ENCODE measurements at regions not wholly inside any gene's neighbourhood (a gene's known extent, or its start where the extent isn't known, plus 50 kb on each side); places are given as distances from the start of the nearest gene placed in this dataset.
A peak's percentile ranks its signal among the peaks of the same experiment; 100 is the strongest.
"Not testable (repeated sequence)": the region's sequence is repeated elsewhere in the genome, so short reads cannot be mapped to it uniquely, and the experiment has no call there.

DNA sequence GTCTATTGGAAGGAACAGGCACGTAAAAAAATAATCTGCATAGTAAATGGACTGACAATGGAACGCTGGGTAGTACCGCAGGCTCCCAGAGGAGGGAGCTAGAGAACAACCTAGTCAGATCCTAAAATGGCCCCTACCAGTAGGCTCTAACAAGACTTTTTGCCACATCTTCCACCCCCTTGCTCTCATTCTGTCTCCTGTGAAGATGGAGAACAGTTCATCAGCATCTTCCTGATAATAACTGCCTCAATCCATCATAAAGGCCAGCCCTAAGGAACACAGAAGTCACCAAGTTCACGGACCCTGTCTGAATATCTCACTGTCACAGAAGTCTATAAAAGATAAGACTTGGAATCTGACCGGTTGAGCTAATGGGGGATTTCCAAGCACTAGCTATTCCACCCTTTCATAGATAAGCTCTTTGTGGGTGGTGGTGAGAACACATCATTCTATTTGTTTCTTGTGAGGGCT lies 133.4 kb downstream of the SLC1A3 start:
- DNase-seq (ENCODE audit: low spot score): peak; percentile 68

DNA sequence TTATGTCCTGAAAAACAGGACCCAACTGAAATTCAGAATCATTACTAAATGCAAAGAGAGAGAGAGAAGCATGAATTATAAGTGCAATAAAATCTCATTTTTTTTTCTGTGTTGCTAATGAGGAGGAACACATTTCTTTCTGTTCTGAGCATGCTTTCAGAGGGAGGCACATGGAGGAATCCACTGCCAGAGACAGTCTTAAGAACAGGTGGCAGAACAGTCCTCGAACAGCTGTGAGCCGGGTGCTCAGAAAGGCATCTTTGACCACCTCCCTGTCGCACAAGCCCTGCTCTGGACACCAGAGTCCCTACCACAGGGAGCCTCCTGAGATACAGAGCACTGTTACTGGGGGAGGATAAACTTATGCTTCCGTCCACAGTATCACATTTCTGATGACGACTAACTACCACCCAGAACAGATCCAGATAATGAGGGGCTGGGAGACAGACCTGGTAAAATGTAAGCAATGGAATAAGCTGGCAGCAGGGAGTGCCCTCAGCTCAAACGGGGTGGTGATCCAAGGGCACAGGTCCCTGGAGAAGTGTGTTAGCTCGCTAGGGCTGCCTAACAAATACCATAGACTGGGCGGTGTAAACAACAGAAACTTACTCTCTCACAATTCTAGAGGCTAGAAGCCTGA lies 134.0 kb downstream of the SLC1A3 start:
- no peak for DNase-seq (ENCODE audit: low spot score)

DNA sequence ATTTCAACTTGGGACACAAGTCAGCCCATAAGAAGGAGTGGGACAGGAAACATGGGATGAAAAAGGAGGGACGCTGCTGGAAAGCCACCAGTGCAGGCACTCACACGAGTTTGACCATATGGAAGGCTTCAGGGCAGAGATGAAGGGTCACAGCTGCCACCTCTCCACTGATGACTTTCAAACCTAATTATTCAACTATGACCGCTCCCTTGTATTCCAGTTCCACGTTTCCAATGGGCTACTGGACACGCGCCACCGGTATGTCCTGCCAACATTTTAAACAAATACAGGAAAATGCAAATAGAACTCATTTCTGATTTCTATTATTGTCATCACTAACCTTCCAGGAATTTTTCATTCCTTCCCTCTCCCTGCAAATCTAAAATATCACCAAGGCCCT lies 134.7 kb downstream of the SLC1A3 start:
- DNase-seq (ENCODE audit: low spot score): no peak

DNA sequence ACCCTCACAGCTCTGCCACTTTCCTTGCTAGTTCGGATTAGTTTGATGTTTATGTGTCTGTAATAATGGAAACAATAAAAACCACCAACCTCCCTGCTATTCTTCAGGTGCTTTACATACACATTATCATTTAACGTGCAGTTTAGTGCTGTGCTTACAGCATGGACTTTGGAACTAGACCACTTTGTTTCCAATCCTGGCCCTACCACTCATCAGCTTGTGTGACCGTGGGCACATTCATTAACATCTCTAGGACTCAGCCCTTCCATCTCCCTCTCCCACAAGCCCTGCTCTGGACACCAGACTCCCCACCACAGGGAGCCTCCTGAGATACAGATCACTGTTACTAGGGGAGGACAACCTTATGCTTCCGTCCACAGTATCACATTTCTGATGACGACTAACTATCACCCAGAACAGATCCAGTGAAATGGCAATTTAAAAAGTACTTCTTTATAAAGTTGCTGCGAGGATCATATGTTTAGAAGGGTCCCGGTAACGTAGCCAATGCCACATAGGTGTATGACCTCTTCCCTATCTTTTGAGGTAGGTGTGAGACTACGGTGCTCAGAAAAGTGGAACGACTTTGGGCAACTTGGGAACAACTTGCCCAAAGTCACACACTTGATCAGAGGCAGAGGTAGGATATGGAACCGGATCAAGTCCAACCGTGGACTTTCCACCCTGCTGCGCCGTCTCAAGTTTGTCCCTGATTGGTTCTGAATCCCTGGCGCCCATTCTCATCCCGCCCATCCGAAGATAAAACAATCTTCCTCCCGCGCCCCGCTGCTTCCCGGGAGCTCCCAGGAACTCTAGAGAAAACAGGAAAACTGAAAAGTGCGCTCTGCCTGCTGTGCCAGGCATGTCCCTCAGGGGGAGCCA lies 132.4 kb upstream of the NIPBL start:
- DNase-seq (ENCODE audit: low spot score): no peak

DNA sequence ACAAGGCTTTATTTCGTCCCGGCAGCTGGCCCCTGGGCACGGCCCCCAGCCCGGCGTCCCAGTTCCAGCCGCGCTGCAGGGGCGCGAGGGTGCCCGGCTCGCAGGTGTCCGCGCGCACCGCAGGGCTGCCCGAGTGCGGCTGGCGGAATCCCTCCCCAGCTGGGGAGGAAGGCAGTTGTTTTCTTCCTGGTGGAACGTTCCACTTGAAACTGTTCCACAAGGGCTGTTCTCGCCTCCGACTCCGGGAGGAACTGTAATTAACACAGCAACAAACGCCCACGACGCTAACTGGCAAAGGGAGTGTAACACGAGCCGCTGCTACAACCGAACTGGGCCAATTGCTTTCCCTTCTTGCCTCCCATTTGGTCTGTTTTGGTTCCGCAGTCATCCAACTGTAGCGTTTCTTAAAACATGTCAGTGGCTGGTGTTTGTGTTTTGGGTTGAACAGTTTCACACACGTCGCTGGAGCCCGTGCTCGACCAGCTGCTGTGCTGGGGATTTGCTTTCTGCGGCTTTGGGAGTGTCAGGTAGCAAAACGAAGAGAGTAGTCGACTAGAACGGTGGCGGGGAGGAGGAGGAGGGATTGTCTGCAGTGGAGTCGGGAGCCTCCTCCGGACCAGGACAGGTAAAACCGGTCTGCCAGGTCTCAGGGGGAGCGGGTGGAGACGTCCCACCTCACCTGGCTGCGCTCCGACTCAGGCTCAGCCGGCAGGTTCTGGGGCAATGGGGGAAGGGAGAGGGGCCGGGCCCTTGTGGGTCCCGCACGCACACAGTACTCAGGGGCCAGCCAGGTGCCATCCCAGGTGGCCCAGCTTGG lies 131.6 kb upstream of the NIPBL start:
- DNase-seq (ENCODE audit: low spot score): peak; percentile 92

DNA sequence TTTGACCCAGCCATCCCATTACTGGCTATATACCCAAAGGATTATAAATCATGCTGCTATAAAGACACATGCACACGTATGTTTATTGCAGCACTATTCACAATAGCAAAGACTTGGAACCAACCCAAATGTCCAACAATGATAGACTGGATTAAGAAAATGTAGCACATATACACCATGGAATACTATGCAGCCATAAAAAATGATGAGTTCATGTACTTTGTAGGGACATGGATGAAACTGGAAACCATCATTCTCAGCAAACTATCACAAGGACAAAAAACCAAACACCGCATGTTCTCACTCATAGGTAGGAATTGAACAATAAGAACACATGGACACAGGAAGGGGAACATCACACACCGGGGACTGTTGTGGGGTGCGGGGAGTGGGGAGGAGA lies 128.8 kb upstream of the NIPBL start:
- DNase-seq (ENCODE audit: low spot score): not testable (repeated sequence)

DNA sequence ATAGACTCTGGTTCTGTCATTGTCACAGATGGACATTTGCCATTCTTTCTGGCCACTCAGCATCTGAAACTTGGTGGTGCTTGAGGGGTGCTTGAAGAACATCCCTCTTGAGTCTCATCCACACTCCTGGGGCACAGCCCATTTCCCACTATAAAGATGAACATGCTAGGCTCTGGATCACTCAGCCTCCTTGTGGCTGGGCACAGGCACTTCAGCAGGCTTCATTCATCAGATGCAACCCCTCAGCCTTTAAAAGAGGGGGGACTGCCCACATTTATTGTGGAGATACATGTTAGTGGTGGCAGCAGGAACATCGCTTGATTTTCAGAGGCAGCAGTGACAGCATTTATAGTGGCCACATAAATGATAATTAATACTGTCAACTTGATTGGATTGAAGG lies 124.7 kb upstream of the NIPBL start:
- DNase-seq (ENCODE audit: low spot score): peak; percentile 38

DNA sequence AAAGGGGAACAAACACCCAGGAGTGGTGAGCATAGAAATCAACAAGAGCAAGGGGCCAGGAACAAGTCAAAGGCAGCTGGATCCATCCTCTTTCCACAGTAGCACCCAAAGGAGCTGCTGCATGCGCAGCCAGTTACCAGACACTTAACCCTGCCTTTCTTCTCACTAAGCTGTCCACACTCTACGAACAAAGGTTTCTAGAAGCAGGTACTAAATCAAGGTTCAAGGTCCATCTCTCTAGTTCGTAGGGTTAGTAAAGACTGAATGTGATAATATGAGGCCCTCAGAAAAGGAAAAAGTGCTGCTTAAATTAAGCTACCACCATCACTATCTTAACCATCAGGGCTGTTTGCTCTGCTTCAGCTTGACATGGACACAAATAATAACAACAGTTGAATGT lies 121.2 kb upstream of the NIPBL start:
- DNase-seq (ENCODE audit: low spot score): no peak

DNA sequence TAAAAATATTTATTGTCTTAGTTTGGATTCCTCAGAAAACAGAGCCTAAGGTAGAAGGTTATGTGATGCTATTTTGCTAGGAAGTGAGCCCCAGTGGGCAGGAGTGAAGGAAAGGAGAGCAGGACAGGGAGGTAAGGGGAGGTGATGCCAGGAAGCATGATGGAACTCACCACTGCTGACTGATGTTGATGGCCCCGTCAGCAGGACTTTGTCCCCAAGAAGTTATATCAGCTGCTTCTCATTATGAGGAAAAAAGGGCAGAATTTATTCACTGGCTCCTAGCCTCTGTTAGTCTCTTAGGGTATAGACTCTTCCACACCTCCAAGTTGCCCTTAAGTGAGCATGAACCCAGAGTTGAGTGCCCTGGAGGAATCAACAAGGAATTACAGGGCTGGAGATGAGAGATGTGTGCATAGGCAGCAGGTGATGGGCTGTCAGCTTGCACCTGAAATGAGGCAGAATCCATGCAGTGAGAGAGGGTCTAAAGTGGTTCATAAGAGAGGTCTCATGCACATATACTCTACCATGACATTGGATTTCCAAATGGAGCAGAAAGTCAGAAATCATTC lies 120.6 kb upstream of the NIPBL start:
- no peak for DNase-seq (ENCODE audit: low spot score)

DNA sequence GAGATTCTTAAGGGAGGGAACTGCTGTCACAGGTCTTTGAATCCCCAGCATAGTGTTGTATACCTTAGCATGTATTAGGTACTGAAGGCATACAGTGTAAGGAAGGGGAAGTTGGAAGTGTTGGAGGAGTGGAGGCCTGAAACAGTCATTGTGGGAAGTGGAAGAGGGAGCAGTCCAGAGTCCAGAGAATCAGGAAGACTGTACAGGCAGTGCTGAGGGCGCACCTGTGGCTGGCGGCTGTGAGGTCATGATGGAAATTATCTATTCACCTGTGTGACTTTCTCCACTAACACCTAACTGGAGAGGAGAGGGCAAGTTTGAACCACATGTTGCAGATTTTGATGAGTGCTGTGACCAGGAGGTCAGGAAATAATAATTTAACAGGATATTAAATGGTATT lies 119.7 kb upstream of the NIPBL start:
- no peak for DNase-seq (ENCODE audit: low spot score)

DNA sequence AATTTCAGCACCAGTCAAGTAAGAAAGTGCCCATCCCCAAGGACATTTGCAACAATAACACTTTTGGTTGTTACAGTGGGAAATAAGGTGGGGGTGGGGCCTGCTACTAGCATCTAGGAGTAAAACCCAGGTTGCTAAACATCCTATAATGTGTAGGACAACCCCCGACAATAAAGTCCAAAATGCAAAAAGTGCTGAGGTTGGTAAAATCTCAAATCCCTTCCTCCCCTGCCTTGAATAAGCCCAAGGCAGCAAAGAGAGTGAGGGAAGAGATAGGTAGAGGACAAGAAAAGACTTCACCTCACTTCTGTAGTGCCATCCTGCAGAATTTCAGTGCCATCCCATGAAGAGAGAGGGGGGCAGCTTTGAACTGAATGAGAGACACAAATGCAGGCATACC lies 117.5 kb upstream of the NIPBL start:
- no peak for DNase-seq (ENCODE audit: low spot score)

DNA sequence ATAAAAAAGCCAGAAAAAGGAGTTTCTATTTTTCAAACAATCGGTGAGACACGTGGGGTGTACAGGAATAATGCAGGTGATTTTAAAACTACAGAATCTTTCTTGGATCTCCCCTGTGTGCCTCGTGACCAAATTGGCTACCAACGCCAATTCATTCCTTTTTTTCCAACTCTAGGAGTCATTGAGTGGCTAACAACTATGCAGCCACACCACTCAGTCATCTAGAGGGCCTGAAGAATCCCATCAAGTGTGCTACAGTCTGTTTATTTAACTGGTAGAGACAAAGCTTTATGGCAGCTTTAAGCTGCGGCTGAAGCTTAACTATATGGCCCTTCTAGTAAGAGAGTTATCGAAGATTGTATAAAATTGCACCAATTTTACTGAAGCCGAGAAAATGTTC lies 113.1 kb upstream of the NIPBL start:
- DNase-seq (ENCODE audit: low spot score): no peak

DNA sequence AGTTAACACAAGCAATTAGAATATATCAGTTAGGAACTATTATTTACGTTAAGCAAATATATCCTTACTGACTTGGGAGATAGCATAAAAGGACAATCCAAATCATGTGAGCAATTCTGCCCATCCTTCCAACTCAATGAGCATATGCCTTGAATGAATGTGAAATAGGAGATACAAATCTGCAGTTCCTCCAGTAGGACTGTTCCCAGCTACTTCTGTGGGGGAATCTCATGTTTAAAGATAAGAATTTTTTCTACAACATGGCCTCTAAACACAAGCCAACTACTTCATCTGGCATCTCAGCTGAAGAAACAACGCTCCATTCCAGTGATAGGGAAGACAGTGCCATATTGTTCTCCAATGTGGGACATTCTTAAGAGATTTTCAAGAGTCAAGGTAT lies 110.7 kb upstream of the NIPBL start:
- no peak for DNase-seq (ENCODE audit: low spot score)

DNA sequence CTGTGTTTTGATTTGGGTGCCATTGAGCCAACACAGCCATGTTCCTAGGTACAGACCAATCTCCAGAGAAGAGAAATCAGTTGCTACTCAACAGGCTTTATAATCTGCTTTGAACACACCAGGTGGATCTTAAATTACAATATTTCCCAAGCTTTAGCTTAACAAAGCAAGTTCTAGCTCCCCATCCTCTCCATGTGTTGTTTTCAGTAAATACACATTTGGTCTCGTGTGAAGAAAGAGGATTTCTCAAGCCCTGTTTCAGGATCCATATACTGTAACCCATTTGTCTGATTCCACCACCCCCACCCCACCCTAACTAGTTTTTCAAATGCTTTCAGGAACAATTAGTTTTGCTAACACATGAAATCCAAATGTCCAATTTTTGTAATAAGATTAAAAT lies 109.6 kb upstream of the NIPBL start:
- no peak for DNase-seq (ENCODE audit: low spot score)

DNA sequence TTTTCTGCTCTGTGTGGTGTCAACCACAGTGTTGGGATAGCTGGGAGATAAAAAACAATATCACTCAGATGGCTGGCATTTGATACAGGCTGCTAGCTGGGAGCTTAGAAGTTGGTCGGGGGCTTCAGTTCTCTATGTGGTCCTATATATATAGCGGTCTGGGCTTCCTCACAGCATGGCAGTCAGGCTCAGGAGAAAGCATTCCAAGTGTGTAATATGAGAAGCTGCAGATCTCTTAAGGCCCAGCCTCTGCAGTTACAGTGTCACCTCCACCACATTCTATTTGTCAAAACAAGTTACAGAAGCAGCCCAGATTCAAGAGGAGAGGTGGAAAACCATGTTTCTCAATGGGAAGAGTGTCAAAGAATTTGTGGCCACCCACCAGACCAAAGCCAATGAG lies 108.1 kb upstream of the NIPBL start:
- DNase-seq (ENCODE audit: low spot score): no peak

DNA sequence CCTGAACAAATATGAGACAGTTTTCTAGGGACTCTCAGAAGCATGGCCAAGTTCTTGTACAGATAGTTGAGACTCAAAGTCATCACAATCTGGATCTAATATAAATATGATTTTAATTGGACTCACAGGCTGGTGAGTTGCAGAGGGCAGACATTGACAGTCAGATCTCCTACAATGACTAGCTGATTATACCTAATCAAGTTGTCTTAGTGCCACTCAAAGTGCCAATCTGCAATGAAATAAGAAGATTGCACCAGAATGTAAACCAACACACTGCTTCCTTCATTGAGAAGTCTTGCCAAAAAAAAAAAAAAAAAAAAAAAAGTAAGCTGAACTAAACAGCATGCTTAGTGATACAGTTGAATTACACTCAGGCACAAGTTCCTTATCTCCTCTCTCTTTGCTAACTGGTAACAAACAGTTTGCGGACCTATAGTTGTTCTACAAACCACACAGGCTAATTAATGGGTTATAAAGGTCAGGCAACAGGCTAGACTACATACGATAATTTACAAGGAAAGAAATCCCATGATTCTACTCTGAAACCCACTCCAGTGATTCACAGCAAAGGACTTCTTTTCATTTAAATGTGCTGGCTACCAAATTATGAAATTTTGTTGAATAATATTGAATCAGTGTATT lies 107.3 kb upstream of the NIPBL start:
- DNase-seq (ENCODE audit: low spot score): no peak

DNA sequence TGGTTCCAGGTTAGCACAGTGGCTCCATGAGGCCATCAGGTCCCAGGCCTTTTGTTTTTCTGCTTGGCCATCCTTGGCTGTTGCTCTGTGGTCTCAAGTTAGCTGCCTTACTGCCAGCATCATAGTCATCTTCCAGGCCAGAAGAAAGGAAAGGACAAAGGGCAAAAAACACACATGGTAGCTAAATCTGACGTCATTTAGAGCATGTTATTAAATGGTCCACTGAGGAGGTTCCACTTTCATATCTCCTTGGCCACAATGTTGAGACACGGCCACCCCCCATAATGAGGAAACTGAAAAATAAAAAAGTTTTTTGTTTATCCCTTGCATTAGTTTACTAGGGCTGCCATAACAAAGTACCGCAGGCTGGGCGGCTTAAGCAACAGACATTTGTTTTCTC lies 106.4 kb upstream of the NIPBL start:
- DNase-seq (ENCODE audit: low spot score): no peak

DNA sequence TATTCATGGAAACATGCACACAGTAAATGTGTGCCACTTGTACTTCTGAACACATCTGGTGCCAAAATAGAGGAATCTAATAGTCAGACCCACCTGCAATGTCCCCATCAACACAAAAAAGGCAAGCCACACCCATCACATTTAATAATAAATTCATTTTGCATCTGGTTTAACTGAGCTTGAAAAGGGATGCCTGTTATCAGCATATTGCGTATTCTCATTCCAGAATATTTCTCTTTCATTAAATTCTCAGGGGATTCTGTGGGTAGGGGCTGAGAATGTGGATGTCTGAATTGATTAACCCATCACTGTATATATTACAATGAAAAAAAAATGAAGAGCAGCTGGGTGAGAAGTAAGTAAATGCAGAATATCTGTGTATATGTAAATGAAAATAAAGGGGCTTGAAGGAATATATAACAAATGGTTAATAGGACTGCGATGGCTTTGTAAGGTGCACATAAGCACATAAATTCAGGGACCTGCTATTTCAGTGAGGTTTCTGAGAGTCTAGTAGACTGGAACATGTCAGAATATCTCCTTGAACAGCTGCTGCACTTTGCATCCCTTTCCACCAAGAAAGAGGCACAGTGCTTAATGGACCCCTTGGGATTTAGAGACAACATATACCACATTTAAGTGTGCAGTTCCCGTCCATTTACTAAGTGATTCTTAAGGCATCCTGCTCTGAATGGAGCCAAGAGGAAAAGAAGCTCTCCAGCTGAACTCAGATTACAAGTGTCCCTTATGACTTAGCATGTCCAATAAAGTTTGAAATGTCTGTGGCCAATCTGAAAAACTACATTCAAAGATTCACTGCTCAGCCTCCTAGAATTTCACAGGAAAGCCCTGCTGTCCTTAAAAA lies 104.1 kb upstream of the NIPBL start:
- peak; percentile 31 for DNase-seq (ENCODE audit: low spot score)

DNA sequence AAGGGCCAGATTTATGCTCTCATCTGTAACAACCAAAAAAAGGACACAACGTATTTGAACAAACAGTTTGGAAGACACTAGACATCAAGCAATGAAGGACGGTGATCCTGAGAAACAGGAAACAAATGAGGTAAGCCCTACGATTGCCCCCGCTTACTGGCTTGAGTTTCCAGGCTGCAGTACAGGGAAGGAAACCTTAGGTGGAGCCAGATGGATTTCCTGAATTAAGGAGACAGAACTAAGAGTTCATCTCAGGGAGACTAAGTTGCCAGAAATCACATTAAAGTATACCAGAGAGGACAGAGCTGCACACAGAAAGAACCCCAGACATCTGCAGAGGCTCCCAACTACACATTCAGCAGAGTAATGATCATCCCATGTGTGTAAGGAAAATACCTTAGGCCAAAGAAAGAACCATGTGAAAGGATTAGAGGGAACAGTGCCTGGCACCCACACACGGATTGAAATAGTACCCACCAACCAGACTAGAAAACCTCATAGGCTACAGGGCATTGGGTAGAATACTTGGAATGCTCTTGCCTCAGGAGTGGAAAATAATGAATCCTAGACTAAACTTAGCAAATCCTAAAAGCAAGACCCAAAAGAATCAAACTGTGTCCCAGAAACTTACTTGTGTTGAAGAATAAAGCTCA lies 99.3 kb upstream of the NIPBL start:
- DNase-seq (ENCODE audit: low spot score): peak; percentile 62

DNA sequence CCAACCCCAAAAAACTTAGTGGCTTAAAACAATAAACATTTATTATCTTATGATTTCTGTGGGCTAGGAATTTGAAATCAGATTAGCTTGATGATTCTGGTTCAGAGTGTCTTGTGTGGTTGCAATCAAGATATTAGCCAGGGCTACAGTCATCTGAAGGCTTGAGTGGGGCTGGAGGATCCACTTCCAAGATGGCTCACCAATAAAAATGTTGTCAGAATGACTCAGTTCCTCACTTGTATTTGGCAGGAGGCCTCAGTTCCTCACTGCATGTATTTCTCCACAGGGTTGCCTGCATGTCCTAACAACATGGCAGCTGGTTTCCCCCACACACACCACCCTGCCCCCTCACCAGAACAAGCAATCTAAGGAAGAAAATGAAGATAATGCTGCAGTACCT lies 98.2 kb upstream of the NIPBL start:
- no peak for DNase-seq (ENCODE audit: low spot score)

Data from D341Med (cell line).